Immature natural killer cell (primary cell): ENCODE measurements at regions not wholly inside any gene's neighbourhood (a gene's known extent, or its start where the extent isn't known, plus 50 kb on each side); places are given as distances from the start of the nearest gene placed in this dataset.

Experiments used
- DNase-seq, 3 donors: peaks; one replicate each; pipeline ENCODE4 v3.0.0; 2022; ENCODE audit warnings: mixed read lengths in 1 of 3
- H3K27ac Mint-ChIP-seq, 6 donors: one replicate each; pipeline ENCODE4 v1.8.0; 2020; ENCODE audit warnings: mixed read lengths in 6 of 6, mild to moderate bottlenecking in 5 of 6, inconsistent platforms in 4 of 6, moderate library complexity in 3 of 6
- H3K27me3 Mint-ChIP-seq, 3 donors: one replicate each; pipeline ENCODE4 v1.8.0; 2020 to 2021; ENCODE audit warnings: low read depth in 3 of 3, mild to moderate bottlenecking in 3 of 3, mixed read lengths in 3 of 3, moderate library complexity in 3 of 3, inconsistent platforms in 1 of 3
- H3K36me3 Mint-ChIP-seq, 3 donors: one replicate each; pipeline ENCODE4 v1.8.0; 2020; ENCODE audit warnings: mixed read lengths in 3 of 3, inconsistent platforms in 2 of 3, mild to moderate bottlenecking in 2 of 3
- H3K4me1 Mint-ChIP-seq, 2 donors: one replicate each; pipeline ENCODE4 v1.8.0; 2020; ENCODE audit warnings: inconsistent platforms in 2 of 2, mild to moderate bottlenecking in 2 of 2, mixed read lengths in 2 of 2, moderate library complexity in 1 of 2
- H3K4me3 Mint-ChIP-seq, 5 donors: one replicate each; pipeline ENCODE4 v1.8.0; 2020; ENCODE audit warnings: mild to moderate bottlenecking in 5 of 5, mixed read lengths in 5 of 5, inconsistent platforms in 3 of 5, moderate library complexity in 3 of 5
- H3K9me3 Mint-ChIP-seq, 6 donors: one replicate each; pipeline ENCODE4 v1.8.0; 2020; ENCODE audit warnings: mild to moderate bottlenecking in 6 of 6, mixed read lengths in 6 of 6, inconsistent platforms in 4 of 6, moderate library complexity in 3 of 6

DNA sequence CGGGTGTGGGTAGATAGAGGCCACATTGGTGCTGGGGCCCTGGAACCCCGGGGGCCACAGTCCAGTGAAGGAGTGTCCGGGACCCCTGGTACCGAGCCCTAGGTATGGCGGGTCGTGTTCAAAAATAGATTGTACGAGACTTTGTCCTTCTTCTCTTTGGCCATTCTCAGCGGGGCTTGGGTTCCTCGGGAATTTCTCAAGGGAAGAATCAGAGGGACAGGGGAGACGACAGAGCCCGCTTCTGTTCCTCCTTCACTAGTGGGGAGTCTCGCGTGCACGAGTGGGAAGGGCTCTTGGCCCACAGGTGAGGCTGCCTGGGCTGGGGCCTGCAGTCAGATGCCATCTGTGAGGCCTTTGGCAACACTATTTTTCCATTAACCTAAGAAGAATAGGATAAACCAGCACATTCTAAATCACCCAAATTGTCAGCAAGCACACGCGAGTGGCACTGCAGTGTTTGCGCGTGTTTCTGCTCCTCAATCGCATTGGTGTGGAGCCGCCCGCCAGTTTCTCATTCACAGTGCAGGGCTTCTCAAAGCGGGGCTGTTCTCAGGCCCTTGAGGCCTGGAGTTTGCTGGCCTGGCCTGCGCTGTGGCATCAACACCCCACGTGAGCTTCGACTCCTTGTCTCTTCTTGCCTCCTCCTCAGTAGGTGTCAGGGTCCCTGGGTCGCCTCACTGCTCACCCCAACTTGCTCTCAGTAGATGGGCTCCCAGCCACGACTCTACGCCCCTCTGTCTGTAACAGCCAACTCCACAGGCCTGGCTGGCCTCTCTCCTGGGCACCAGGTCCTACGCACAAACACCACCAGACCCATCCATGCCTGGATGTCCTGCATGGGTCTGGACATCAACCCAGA, 187.6 kb upstream of the SHH start:
- Mint-ChIP-seq H3K36me3 (no peaks in the 10 kb centered on the region), H3K4me3 (no peak overlapping the region), H3K4me1 (peaks cover 14 to 18% of the 10 kb centered on the region in 2 donors), H3K9me3 (peaks cover 0 to 2% (median 0%) of the 10 kb centered on the region in 6 donors), H3K27ac (no peak overlapping the region), H3K27me3 (peaks cover 0 to 10% (median 0%) of the 10 kb centered on the region in 3 donors)
- DNase-seq, result no peak

- no peak overlapping the region for H3K4me3 Mint-ChIP-seq
Measured at GRCh38 chr7:155998766-155999630, 186.7 kb upstream of the SHH start.

DNA sequence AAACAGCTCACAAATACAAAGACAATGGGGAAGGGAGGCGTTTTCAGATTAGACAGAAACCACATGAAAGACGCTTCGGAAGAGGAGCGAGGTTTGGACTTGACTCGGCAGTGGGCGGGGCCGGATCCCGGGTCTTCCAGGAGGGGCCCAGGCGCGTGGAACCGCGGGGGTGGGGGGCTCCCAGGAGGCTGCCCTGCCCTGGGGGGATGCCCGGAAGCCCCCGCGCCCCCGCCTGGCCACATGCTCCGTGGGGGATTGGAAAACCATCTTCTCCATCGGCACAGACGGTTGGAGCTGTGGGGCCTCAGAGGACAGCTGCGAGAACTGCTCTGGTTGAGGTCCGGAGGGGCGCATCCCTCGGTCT, 186.0 kb upstream of the SHH start:
- H3K4me3 Mint-ChIP-seq, result no peak overlapping the region
- no peaks in the 10 kb centered on the region for H3K36me3 Mint-ChIP-seq
- no peak for DNase-seq
- H3K27ac Mint-ChIP-seq, result no peak overlapping the region
- peaks cover 14 to 18% of the 10 kb centered on the region in 2 donors for H3K4me1 Mint-ChIP-seq
- H3K27me3 Mint-ChIP-seq, result peaks cover 0 to 13% (median 2%) of the 10 kb centered on the region in 3 donors
- peaks cover 0 to 2% (median 0%) of the 10 kb centered on the region in 6 donors for H3K9me3 Mint-ChIP-seq

More at GRCh38 chr7:155998766-155999630, 186.7 kb upstream of the SHH start:
- H3K27ac Mint-ChIP-seq, result no peak overlapping the region
- peaks cover 0 to 13% (median 2%) of the 10 kb centered on the region in 3 donors for H3K27me3 Mint-ChIP-seq
- peaks cover 0 to 2% (median 0%) of the 10 kb centered on the region in 6 donors for H3K9me3 Mint-ChIP-seq
- no peaks in the 10 kb centered on the region for H3K36me3 Mint-ChIP-seq
- DNase-seq, result no peak
- peaks cover 14 to 18% of the 10 kb centered on the region in 2 donors for H3K4me1 Mint-ChIP-seq

- peaks cover 0 to 2% (median 0%) of the 10 kb centered on the region in 6 donors for H3K9me3 Mint-ChIP-seq
- peak overlapping the region; percentile 12 to 56 (median 38) for H3K4me3 Mint-ChIP-seq
- peaks cover 0 to 13% (median 2%) of the 10 kb centered on the region in 3 donors for H3K27me3 Mint-ChIP-seq
- peak in 2 of 3 donors; percentile 5 to 15 for DNase-seq
- peaks cover 14 to 18% of the 10 kb centered on the region in 2 donors for H3K4me1 Mint-ChIP-seq
- no peaks in the 10 kb centered on the region for H3K36me3 Mint-ChIP-seq
- peak overlapping the region in 2 of 6 donors; percentile 21 to 53 for H3K27ac Mint-ChIP-seq
Measured at GRCh38 chr7:155997431-155998327, 185.4 kb upstream of the SHH start.

DNA sequence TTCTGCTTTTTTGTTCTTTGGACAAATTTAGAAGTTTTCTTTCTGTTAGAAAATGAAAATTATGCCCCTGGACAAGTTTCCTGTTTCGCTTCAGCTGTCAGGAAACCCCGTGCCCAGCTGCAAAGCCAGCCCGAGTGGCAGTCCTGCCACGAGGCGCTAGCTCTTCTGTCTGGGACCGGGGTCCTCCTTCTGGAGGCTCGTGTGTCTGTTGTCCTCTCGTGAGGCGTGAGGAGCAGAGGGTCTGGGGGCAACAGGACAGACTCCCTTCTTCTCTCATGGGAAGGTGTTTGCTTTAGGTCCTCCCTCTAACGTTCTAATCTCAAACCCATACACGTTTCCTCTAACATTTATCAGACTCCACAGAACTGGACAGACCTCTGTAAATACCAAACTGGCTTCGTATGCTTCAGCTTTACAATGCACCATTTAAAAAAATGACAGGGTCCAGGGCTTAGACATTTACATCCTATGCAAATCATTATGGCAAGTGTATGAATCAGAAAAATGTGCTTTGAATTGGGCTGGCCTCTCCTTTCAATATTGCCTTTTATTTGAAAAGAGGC, 184.5 kb upstream of the SHH start:
- Mint-ChIP-seq H3K4me1 (peaks cover 14 to 18% of the 10 kb centered on the region in 2 donors), H3K27ac (peak overlapping the region in 1 of 6 donors; percentile 53), H3K9me3 (peaks cover 0 to 2% (median 0%) of the 10 kb centered on the region in 6 donors), H3K36me3 (no peaks in the 10 kb centered on the region), H3K4me3 (peak overlapping the region; percentile 12 to 56 (median 44)), H3K27me3 (peaks cover 0 to 13% (median 2%) of the 10 kb centered on the region in 3 donors)
- no peak for DNase-seq

DNA sequence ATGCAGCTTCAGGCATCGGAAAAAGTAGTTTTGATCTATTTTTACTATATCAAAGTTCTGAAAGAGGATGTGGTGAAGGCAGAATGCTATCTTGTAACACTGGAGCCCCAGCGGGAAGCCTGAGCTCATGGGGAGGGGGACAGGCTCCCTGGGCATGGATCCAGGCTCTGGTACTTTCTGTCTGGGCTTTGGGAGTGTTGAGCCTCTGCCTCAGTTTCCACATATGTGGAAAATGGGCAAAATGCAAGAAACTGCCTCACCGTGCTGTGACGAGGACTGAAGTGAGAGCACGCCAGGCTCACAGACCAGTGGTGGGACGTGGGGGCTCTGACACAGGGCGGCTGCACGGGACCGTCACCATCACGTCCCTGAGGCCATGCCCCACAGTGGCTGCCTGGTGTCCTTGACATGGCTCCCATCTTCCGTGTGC, 182.9 kb upstream of the SHH start:
- Mint-ChIP-seq H3K4me1 (peaks cover 14 to 18% of the 10 kb centered on the region in 2 donors), H3K9me3 (peaks cover 0 to 1% (median 0%) of the 10 kb centered on the region in 6 donors), H3K4me3 (peak overlapping the region in 1 of 5 donors; percentile 21), H3K27me3 (peaks cover 0 to 10% (median 2%) of the 10 kb centered on the region in 3 donors), H3K36me3 (no peaks in the 10 kb centered on the region), H3K27ac (no peak overlapping the region)
- DNase-seq, result no peak

DNA sequence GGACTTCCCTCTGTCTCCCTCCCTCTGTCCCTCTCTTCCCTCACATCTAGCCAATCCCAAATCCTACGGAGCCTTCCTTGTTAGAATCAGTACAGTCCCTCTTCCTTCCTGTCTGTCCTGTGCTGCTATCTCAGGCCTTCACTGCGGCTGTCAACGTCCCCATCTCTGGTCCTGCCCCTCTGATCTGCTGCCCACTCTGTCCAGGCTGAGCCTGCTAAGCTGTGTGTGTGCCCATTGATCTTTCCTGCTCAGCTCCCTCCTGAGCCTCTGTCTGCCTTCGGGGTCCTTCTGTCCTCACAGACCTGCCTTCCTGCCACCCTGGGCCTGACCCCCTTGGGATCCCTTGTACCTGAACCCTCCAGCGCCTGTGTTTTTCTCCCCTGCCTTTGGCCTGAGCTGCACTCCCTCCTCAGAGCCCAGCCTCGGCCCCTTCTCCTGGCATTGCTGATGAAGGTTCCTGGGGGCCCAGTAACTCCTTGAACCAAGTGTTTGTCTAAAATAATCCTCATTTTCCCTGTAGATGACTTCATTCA, 182.1 kb upstream of the SHH start:
- peaks cover 0 to 9% (median 2%) of the 10 kb centered on the region in 3 donors for H3K27me3 Mint-ChIP-seq
- no peak for DNase-seq
- H3K4me3 Mint-ChIP-seq, result no peak overlapping the region
- peaks cover 14 to 18% of the 10 kb centered on the region in 2 donors for H3K4me1 Mint-ChIP-seq
- peaks cover 0 to 2% (median 0%) of the 10 kb centered on the region in 6 donors for H3K9me3 Mint-ChIP-seq
- H3K36me3 Mint-ChIP-seq, result no peaks in the 10 kb centered on the region
- H3K27ac Mint-ChIP-seq, result no peak overlapping the region

DNA sequence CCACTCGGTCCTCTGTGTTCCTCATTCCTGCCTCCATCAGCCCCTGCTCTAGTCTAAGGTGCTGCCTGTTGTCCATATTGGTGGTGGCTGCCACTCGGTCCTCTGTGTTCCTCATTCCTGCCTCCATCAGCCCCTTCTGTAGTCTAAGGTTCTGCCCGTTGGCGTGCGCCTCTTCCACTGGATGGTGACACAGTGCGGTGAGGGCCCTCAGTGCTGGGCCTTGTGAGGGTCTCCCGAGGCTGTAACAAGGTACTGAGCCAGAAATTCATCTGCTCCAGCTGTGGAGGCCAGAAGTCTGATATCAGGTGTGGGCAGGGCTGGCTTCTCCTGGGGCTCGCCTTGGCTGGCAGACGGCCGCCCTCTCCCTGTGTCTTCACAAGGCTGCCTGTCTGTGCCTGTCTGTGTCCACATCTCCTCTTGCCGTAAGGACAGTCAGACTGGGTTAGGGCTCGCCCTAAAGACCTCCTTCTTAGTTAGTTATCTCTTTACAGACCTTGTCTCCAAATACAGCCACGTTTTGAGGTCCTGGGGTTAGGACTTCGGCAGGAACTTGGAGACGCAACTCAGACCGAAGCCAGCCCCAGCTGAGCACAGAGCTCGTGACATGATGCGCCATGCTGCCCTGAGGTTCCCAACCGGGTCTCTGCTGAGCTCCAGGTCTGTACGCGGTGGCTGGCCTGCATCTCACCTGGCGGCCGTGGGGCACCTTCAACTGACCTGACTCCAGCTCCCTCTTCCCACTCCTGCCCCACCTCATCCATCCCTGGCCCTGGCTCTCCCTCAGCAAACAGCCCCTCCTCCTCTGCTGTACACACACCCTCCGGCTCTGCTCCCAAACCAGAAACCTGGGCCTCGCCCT, 181.4 kb upstream of the SHH start:
- Mint-ChIP-seq H3K4me1 (peaks cover 14 to 18% of the 10 kb centered on the region in 2 donors), H3K4me3 (no peak overlapping the region), H3K9me3 (peaks cover 0 to 5% (median 0%) of the 10 kb centered on the region in 6 donors), H3K36me3 (no peaks in the 10 kb centered on the region), H3K27me3 (peaks cover 0 to 9% (median 4%) of the 10 kb centered on the region in 3 donors), H3K27ac (no peak overlapping the region)
- DNase-seq, result no peak

GRCh38 chr7:155992974-155993373, 180.7 kb upstream of the SHH start:
- Mint-ChIP-seq H3K4me3 (no peak overlapping the region), H3K27ac (no peak overlapping the region), H3K27me3 (peaks cover 0 to 11% (median 4%) of the 10 kb centered on the region in 3 donors), H3K36me3 (no peaks in the 10 kb centered on the region), H3K9me3 (peaks cover 0 to 5% (median 0%) of the 10 kb centered on the region in 6 donors), H3K4me1 (peaks cover 14 to 18% of the 10 kb centered on the region in 2 donors)
- no peak for DNase-seq

- H3K9me3 Mint-ChIP-seq, result peaks cover 0 to 5% (median 0%) of the 10 kb centered on the region in 6 donors
- no peaks in the 10 kb centered on the region for H3K36me3 Mint-ChIP-seq
- peaks cover 0 to 13% (median 4%) of the 10 kb centered on the region in 3 donors for H3K27me3 Mint-ChIP-seq
- no peak overlapping the region for H3K27ac Mint-ChIP-seq
- H3K4me3 Mint-ChIP-seq, result no peak overlapping the region
- DNase-seq, result no peak
- peaks cover 12 to 14% of the 10 kb centered on the region in 2 donors for H3K4me1 Mint-ChIP-seq
Measured at GRCh38 chr7:155992538-155992937, 180.3 kb upstream of the SHH start.

- H3K36me3 Mint-ChIP-seq, result no peaks in the 10 kb centered on the region
- peaks cover 0 to 13% (median 4%) of the 10 kb centered on the region in 3 donors for H3K27me3 Mint-ChIP-seq
- H3K4me1 Mint-ChIP-seq, result peaks cover 9% of the 10 kb centered on the region in 2 donors
- no peak for DNase-seq
- no peak overlapping the region for H3K27ac Mint-ChIP-seq
- peaks cover 0 to 5% (median 0%) of the 10 kb centered on the region in 6 donors for H3K9me3 Mint-ChIP-seq
- no peak overlapping the region for H3K4me3 Mint-ChIP-seq
Measured at GRCh38 chr7:155992107-155992506, 179.8 kb upstream of the SHH start.

GRCh38 chr7:155991470-155991869, 179.2 kb upstream of the SHH start:
- DNase-seq, result no peak
- no peak overlapping the region for H3K27ac Mint-ChIP-seq
- H3K4me3 Mint-ChIP-seq, result no peak overlapping the region
- no peaks in the 10 kb centered on the region for H3K36me3 Mint-ChIP-seq
- peaks cover 0 to 17% (median 4%) of the 10 kb centered on the region in 3 donors for H3K27me3 Mint-ChIP-seq
- peaks cover 3% of the 10 kb centered on the region in 2 donors for H3K4me1 Mint-ChIP-seq
- H3K9me3 Mint-ChIP-seq, result peaks cover 0 to 5% (median 0%) of the 10 kb centered on the region in 6 donors
